Astrocyte of the spinal cord (primary cell): ENCODE measurements at regions not wholly inside any gene's neighbourhood (a gene's known extent, or its start where the extent isn't known, plus 50 kb on each side); places are given as distances from the start of the nearest gene placed in this dataset.
A peak's percentile ranks its signal among the peaks of the same experiment; 100 is the strongest.

Source experiments
- DNase-seq: peaks from one replicate; pipeline ENCODE4 v3.0.0; 2011; ENCODE audit warnings: low read depth, low spot score
- H3K4me3 ChIP-seq: 2 replicates; pipeline ENCODE4 v1.5.1; 2011; ENCODE audit warnings: low read depth, mild to moderate bottlenecking, low read length, moderate library complexity
- in situ Hi-C: cut with HindIII; loops from 2 replicates; pipeline ENCODE4 v1.10.0; 2017; ENCODE audit warnings: low sequenced_read_pairs
- TF ChIP-seq, protein P1 (sequence below): IDR thresholded peaks from 2 replicates; pipeline ENCODE4 v1.5.1; 2012; ENCODE audit warnings: low read depth, mild to moderate bottlenecking, low read length, inconsistent platforms

DNA sequence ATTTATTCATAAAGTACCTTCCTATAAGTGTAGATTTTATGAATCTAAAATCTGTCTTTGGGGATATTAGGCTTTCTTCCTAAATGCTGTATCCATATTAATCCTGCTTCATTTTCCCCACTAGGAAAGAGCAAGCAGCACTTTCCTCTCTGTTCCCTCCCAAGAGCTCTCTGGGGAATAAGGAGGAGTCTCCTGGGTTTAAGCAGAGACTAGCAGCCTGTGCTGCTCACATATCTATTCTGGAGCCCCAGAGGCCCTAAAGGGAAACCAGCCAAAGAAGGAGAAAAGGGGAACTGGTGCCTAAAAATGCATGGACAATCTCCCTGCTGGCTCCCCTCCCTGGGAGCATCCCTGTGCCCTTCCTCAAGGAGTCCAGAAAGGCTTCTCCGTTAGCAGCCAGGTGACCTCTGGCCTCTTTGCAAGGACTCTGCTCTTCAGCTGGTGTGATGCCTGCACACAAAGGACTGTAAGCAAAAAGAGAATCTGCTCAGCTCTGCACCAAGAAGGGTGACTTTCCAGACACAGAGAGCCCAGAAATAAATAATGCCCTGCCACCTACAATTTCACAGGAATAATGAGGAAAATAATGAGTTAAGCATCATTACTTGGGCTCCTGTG lies 270.6 kb downstream of the SS18 start:
- no peak overlapping the region for H3K4me3 ChIP-seq
- TF ChIP-seq, protein P1, sequence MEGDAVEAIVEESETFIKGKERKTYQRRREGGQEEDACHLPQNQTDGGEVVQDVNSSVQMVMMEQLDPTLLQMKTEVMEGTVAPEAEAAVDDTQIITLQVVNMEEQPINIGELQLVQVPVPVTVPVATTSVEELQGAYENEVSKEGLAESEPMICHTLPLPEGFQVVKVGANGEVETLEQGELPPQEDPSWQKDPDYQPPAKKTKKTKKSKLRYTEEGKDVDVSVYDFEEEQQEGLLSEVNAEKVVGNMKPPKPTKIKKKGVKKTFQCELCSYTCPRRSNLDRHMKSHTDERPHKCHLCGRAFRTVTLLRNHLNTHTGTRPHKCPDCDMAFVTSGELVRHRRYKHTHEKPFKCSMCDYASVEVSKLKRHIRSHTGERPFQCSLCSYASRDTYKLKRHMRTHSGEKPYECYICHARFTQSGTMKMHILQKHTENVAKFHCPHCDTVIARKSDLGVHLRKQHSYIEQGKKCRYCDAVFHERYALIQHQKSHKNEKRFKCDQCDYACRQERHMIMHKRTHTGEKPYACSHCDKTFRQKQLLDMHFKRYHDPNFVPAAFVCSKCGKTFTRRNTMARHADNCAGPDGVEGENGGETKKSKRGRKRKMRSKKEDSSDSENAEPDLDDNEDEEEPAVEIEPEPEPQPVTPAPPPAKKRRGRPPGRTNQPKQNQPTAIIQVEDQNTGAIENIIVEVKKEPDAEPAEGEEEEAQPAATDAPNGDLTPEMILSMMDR: no peak
- DNase-seq: no peak
- in situ Hi-C loops: no loop called here

DNA sequence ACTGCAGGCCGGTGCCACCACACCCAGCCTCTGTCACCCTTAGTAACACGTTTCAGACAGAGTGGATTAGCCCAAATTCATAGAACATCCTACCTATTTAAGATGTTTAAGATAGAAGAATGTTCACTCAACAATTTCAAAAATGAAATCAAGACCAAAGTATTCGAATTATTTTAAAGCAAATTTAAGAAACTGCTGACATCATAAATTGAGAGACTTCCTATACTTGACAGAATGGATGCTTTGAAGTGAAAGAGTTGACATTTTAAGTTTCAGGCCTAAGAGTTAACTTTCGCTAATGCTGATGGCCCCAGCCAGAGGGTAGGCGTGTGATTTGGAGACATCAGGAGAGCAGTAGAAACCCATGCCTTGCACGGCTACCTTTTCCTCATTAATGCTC lies 271.9 kb downstream of the SS18 start:
- in situ Hi-C loops: no loop called here
- TF ChIP-seq, protein P1: no peak
- H3K4me3 ChIP-seq: no peak overlapping the region
- no peak for DNase-seq

DNA sequence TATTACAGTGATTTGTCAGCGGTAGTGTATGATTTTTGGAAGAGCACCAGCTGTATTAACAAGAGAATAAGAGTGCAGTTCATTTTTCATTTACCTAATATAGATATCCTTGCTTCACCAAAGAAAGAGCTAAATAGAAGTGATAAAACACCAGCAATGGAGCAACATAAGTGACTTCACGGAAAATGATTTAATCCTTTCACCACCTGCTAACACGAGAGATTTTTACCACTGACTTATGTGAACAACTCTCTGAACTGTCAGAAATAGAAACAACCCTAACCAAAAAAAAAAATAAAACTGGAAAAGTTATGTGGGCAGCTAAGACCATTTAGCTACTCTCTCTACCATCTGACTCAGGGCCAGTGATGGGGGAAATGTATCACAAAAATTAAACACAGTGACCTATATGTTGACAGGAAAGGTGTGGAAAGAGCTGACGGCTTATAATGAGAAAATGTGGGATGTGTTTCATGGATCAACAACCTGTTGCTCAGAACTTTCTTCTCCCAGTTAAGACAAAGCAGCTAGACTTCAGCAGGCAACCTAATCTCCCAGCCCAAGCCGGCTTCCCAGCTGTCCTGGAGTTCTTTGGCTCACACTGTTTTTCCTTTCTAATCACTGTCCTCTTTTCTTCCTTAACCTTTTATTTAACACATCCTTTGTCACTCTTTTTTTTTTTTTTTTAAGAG lies 272.7 kb downstream of the SS18 start:
- DNase-seq: no peak
- in situ Hi-C loops: no loop called here
- TF ChIP-seq, protein P1: no peak
- no peak overlapping the region for H3K4me3 ChIP-seq

DNA sequence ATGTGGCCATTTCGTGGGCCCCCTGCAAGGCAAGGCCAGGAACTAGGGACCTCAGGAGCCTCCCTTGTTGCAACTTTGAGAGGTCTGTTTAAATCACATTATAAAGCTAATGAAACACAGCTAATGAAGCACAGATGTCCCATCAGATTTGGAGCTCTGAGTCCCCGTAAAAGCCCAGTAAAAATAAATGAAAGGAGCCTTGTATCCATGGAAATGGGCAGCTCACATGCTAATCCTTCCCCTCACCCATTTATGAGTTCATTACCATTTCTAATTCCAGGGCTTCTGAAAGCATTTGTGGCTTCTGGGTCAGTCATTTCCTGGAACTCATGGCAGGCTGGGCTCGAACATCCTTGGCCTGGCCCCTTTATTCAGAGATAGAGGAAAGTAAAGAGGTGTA lies 274.8 kb downstream of the SS18 start:
- DNase-seq: peak; percentile 6
- in situ Hi-C loops: no loop called here
- TF ChIP-seq, protein P1: no peak
- no peak overlapping the region for H3K4me3 ChIP-seq

DNA sequence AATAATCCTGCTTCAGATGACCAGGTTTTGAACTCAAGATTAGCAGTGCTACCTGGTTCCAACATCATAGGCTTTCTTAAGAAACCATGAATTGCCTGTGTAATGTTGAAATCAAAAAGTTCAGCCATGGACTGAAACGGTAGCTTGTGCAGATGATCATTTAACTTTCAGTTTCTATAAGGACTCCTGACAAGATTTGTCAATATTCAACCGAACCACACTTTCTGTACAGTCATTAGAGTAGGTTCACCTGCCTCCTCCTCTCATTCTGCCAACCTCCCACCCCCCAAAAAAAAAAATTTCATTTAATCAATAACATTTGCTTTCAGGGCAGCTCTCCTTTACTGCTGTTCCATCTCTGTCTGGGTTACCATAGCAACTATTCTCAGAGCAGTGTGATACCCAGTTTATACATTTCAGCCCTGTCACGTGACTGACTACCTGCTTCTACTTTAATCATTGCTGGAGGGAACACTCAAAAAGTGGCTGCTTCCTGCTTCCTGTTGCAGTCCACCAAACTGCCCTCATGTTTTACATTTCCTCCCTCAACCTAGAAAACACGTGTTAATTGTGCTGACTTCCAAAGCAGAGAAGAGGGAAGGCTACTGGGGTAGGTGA lies 275.5 kb downstream of the SS18 start:
- TF ChIP-seq, protein P1: no peak
- no peak for DNase-seq
- in situ Hi-C loops: no loop called here
- H3K4me3 ChIP-seq: no peak overlapping the region

DNA sequence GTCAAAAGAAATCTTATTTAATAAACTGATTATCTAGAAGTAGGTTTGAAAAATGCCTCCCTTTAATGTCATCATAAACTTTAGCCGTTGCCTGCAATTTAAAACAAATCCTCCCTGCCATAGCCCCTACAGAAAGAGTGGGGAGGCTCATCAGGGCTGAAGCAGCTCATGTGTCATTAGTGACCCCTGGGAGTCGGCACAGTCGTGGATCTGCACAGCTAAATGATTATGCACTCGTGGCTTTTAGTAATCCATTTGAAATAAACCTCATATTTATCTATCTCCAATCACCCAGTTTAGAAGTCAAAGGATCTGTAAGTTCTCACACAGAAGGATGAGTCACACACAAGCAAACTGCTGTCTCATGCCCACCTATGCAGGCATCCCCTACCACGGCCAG lies 277.3 kb downstream of the SS18 start:
- no peak for DNase-seq
- H3K4me3 ChIP-seq: no peak overlapping the region
- TF ChIP-seq, protein P1: no peak
- in situ Hi-C loops: no loop called here
